ENCODE measurements at regions not wholly inside any gene's neighbourhood (a gene's known extent, or its start where the extent isn't known, plus 50 kb on each side); places are given as distances from the start of the nearest gene placed in this dataset.

- DNase-seq (no peak), ATAC-seq (ENCODE audit: insufficient read depth, low FRiP score) (no peak)
- Histone ChIP-seq H3K4me3 (no peak overlapping the region), H3K27ac (ENCODE audit: low read depth in 1 of 2, low read length in 1 of 2) (no peak overlapping the region), H3K9me3 (ENCODE audit: control insufficient read depth in 4 of 4, insufficient read depth in 3 of 4, low read length in 3 of 4) (no peaks in the 10 kb centered on the region), H3K27me3 (ENCODE audit: control insufficient read depth in 3 of 3, insufficient read depth in 3 of 3, low read length in 2 of 3) (no peaks in the 10 kb centered on the region), H3K4me1 (ENCODE audit: control insufficient read depth in 5 of 5, insufficient read depth in 5 of 5, low read length in 5 of 5) (no peaks in the 10 kb centered on the region), H3K36me3 (ENCODE audit: control insufficient read depth in 4 of 4, insufficient read depth in 4 of 4, low read length in 4 of 4) (no peaks in the 10 kb centered on the region), H3K9ac (ENCODE audit: insufficient read depth in 1 of 2, low read length in 2 of 2) (no peak overlapping the region)
- TF ChIP-seq, protein P1, sequence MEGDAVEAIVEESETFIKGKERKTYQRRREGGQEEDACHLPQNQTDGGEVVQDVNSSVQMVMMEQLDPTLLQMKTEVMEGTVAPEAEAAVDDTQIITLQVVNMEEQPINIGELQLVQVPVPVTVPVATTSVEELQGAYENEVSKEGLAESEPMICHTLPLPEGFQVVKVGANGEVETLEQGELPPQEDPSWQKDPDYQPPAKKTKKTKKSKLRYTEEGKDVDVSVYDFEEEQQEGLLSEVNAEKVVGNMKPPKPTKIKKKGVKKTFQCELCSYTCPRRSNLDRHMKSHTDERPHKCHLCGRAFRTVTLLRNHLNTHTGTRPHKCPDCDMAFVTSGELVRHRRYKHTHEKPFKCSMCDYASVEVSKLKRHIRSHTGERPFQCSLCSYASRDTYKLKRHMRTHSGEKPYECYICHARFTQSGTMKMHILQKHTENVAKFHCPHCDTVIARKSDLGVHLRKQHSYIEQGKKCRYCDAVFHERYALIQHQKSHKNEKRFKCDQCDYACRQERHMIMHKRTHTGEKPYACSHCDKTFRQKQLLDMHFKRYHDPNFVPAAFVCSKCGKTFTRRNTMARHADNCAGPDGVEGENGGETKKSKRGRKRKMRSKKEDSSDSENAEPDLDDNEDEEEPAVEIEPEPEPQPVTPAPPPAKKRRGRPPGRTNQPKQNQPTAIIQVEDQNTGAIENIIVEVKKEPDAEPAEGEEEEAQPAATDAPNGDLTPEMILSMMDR (IDR thresholded peaks at IDR 0.05; ENCODE audit: control extremely low read depth, extremely low read depth) = no peak
- 88 to 93% methylated on average over 6 of the region's 6 CpGs for WGBS, 2 donors
These were observed 86.2 kb upstream of the IL12B start for GRCh38 chr5:159416438-159416837.

- Histone ChIP-seq H3K36me3 (ENCODE audit: control insufficient read depth in 4 of 4, insufficient read depth in 4 of 4, low read length in 4 of 4) (no peaks in the 10 kb centered on the region), H3K4me3 (no peak overlapping the region), H3K9ac (ENCODE audit: insufficient read depth in 1 of 2, low read length in 2 of 2) (no peak overlapping the region), H3K9me3 (ENCODE audit: control insufficient read depth in 4 of 4, insufficient read depth in 3 of 4, low read length in 3 of 4) (no peaks in the 10 kb centered on the region), H3K27ac (ENCODE audit: low read depth in 1 of 2, low read length in 1 of 2) (no peak overlapping the region), H3K27me3 (ENCODE audit: control insufficient read depth in 3 of 3, insufficient read depth in 3 of 3, low read length in 2 of 3) (no peaks in the 10 kb centered on the region), H3K4me1 (ENCODE audit: control insufficient read depth in 5 of 5, insufficient read depth in 5 of 5, low read length in 5 of 5) (no peaks in the 10 kb centered on the region)
- DNase-seq (no peak), ATAC-seq (ENCODE audit: insufficient read depth, low FRiP score) (no peak)
- TF ChIP-seq, protein P1 (IDR thresholded peaks at IDR 0.05; ENCODE audit: control extremely low read depth, extremely low read depth) = no peak
- 95 to 98% methylated on average over 4 of the region's 4 CpGs for WGBS, 2 donors
These were observed 86.9 kb upstream of the IL12B start for GRCh38 chr5:159417170-159417569.

DNA sequence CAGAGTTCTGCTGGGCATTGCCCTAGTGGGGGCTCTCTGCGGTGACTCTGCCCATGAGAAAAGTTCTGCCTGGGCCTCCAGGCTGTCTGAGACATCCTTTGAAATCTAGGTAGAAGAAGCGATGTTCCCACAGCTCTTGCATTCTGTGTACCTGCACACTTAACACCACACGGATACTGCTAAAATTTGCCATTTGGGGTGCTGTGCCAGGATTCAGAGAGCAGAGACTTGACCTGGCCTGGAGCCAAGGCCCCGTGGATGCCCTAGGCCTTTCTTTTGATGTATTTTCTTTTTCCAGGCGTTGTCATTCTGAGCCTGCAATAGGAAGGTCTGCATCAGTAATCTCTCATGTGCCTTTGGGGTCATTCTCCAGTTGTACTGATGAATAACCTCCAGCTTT, 89.3 kb upstream of the IL12B start:
- DNase-seq (no peak), ATAC-seq (ENCODE audit: insufficient read depth, low FRiP score) (no peak)
- no peaks in the 10 kb centered on the region for H3K27me3 ChIP-seq (ENCODE audit: control insufficient read depth in 3 of 3, insufficient read depth in 3 of 3, low read length in 2 of 3)
- H3K36me3 ChIP-seq (ENCODE audit: control insufficient read depth in 4 of 4, insufficient read depth in 4 of 4, low read length in 4 of 4) = no peaks in the 10 kb centered on the region
- H3K27ac ChIP-seq (ENCODE audit: low read depth in 1 of 2, low read length in 1 of 2) = no peak overlapping the region
- no peak overlapping the region for H3K4me3 ChIP-seq
- no peaks in the 10 kb centered on the region for H3K4me1 ChIP-seq (ENCODE audit: control insufficient read depth in 5 of 5, insufficient read depth in 5 of 5, low read length in 5 of 5)
- TF ChIP-seq, protein P1 (IDR thresholded peaks at IDR 0.05; ENCODE audit: control extremely low read depth, extremely low read depth) = no peak
- no peaks in the 10 kb centered on the region for H3K9me3 ChIP-seq (ENCODE audit: control insufficient read depth in 4 of 4, insufficient read depth in 3 of 4, low read length in 3 of 4)
- no peak overlapping the region for H3K9ac ChIP-seq (ENCODE audit: insufficient read depth in 1 of 2, low read length in 2 of 2)
- 65 to 75% methylated on average over 5 of the region's 5 CpGs for WGBS, 2 donors

DNA sequence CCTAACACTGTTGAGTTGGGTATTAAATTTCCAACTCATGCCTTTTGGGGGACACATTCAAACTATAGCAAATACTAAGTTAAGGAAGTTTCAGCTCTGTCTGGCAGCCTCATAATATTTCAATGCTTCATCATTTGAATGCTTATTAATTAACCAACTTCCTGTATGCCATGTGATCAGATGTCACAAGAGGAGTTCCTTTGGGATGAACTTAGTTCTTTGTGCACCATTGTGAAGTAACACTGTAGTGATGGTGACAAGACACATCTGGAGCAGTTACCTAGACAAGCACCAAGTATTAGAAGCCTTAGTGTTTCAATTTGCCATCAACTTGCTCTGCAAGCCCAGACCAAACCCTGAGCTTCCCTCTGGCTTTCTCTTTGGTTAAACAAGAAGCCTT, 90.7 kb upstream of the IL12B start:
- H3K36me3 ChIP-seq (ENCODE audit: control insufficient read depth in 4 of 4, insufficient read depth in 4 of 4, low read length in 4 of 4) = no peaks in the 10 kb centered on the region
- TF ChIP-seq, protein P1 (IDR thresholded peaks at IDR 0.05; ENCODE audit: control extremely low read depth, extremely low read depth) = no peak
- DNase-seq (no peak), ATAC-seq (ENCODE audit: insufficient read depth, low FRiP score) (no peak)
- H3K9me3 ChIP-seq (ENCODE audit: control insufficient read depth in 4 of 4, insufficient read depth in 3 of 4, low read length in 3 of 4) = no peaks in the 10 kb centered on the region
- no peak overlapping the region for H3K9ac ChIP-seq (ENCODE audit: insufficient read depth in 1 of 2, low read length in 2 of 2)
- no peak overlapping the region for H3K27ac ChIP-seq (ENCODE audit: low read depth in 1 of 2, low read length in 1 of 2)
- H3K4me1 ChIP-seq (ENCODE audit: control insufficient read depth in 5 of 5, insufficient read depth in 5 of 5, low read length in 5 of 5) = no peaks in the 10 kb centered on the region
- H3K4me3 ChIP-seq = no peak overlapping the region
- no peaks in the 10 kb centered on the region for H3K27me3 ChIP-seq (ENCODE audit: control insufficient read depth in 3 of 3, insufficient read depth in 3 of 3, low read length in 2 of 3)
